ENCODE measurements at regions not wholly inside any gene's neighbourhood (a gene's known extent, or its start where the extent isn't known, plus 50 kb on each side); places are given as distances from the start of the nearest gene placed in this dataset.
"Not testable (repeated sequence)": the region's sequence is repeated elsewhere in the genome, so short reads cannot be mapped to it uniquely, and the experiment has no call there.

DNA sequence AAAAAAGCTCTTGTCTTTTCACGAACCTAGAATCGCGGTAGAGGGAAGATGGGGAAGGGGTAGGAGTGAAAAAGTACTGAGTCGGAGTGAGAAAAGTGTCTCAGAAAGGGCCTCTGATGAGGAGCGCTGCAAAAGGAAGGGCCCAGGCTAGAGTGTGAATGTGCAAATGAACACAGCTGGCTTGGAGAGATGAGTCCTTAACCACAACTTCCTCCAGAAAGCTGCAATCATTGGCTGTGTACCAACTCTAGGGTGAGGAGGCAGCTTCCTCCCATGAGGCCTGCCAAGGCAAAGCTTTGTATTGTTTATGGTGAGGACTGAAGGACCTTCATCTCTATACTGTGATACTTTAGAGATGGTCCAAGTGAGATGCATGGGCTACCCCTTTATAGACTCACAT is 566.9 kb upstream of the ANO5 start:
- Mint-ChIP-seq H3K4me3 (no peak overlapping the region), H3K36me3 (no peaks in the 10 kb centered on the region), H3K27ac (no peak overlapping the region), H3K27me3 (no peaks in the 10 kb centered on the region), H3K9me3 (no peaks in the 10 kb centered on the region), H3K4me1 (no peaks in the 10 kb centered on the region)

DNA sequence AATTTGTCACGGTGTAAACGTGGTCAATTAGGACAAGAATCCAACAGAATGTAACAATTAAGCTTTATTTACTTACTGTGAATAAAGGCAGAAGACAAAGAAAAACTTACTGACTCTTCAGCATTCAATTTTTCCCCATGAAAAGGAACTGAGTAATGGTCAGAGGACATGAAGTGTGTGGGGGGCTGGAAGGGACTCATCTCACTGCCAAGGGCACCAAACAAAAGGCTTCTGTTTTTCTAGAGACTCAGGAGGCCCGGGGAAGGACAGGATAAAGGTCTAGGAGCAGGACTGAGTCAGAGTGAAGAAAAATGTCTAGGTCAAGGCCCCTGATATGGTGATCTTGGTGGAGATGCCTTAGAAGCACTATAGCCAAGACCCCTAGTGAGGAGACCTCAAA is 564.2 kb upstream of the ANO5 start:
- Mint-ChIP-seq H3K27ac (no peak overlapping the region), H3K9me3 (peaks cover 8% of the 10 kb centered on the region)

DNA sequence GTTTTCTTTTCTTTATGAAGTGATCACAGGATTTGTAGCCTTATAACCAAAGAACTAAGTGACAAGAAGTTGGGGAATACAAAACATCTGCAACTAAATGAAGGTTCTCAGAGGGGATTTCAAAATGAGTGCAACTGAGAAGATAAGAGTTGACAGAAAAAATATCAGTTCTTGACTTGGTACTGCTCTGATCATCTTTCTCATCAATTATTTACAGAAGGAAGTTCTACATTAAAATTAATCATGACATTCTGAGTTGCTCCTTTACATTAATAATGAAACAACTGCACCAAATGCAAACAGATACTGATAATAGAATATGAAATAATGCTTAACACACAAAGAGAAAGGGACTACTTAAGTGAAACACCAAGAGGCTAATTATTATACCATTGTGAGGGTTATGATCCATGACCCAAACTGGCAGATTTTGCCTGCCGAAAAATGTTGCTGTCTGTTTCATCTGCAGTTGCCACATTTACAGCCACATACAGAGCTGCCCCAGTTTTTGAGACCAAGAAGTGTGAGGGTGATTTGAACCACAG is 561.9 kb upstream of the ANO5 start:
- Mint-ChIP-seq H3K27me3 (no peaks in the 10 kb centered on the region), H3K9me3 (peaks cover 15% of the 10 kb centered on the region), H3K27ac (no peak overlapping the region), H3K4me3 (no peak overlapping the region), H3K4me1 (no peaks in the 10 kb centered on the region), H3K36me3 (no peaks in the 10 kb centered on the region)

More for the DNA sequence above, 564.2 kb upstream of the ANO5 start:
- Mint-ChIP-seq H3K4me1 (no peaks in the 10 kb centered on the region), H3K27me3 (no peaks in the 10 kb centered on the region), H3K36me3 (no peaks in the 10 kb centered on the region), H3K4me3 (no peak overlapping the region)

DNA sequence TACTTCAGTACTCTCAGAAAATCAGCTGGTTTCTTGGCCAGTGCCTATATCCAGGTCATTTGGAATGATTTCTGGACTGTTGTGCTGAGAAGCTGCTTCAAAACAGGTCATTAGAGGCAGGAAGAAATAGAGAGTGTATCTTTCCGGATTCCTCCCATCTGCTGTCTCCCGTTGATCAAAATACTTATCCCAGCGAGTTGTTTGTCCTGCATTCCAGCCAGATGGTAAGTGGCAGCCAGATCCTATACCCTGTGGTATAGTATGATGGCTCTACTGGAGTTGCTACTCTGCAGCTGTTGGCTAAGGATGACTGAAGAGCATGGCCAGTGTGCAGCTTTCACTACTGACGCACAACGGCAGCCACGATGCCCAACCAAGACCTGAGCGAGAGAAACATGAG is 560.9 kb upstream of the ANO5 start:
- H3K4me1 Mint-ChIP-seq: no peaks in the 10 kb centered on the region
- peaks cover 15% of the 10 kb centered on the region for H3K9me3 Mint-ChIP-seq
- H3K4me3 Mint-ChIP-seq: no peak overlapping the region
- no peak overlapping the region for H3K27ac Mint-ChIP-seq
- no peaks in the 10 kb centered on the region for H3K36me3 Mint-ChIP-seq
- no peaks in the 10 kb centered on the region for H3K27me3 Mint-ChIP-seq

DNA sequence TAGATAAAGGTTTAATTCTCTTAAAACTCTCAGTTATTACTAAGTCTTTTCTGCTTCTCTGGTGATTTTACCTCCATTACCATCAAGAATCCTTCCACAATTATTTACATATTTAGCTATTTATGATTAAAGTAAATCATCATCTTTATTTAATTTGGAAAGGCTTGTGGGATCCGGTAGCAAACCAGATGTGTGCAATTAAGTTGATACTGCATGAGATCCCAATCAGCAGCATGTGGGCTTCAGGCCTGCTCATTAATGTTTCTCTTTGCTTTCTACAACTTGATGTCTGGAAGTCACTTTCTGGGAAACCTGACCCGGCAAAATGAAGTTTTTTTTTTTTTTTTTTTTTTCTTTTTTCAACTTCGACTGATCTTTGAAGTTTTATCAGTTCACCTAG is 558.4 kb upstream of the ANO5 start:
- Mint-ChIP-seq H3K4me3 (no peak overlapping the region), H3K9me3 (peaks cover 15% of the 10 kb centered on the region), H3K27me3 (no peaks in the 10 kb centered on the region), H3K36me3 (no peaks in the 10 kb centered on the region), H3K4me1 (no peaks in the 10 kb centered on the region), H3K27ac (no peak overlapping the region)

DNA sequence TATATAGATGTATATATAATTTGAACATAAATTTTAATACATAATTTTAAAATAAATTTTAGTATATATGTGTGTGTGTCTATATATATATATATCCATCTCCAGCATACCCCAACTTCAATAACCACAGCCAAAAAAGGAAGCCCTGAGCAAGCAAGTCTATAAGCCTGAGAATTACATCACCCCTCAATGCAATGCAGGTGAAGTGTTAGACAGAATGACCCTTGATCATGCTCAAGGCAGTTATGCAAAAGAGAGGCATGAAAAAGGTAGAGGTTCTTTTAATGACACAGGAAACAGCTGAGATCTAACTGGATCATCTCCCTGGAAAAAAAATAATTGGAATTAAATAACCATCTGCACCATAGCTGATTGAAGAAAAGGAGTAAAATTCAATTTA is 557.9 kb upstream of the ANO5 start:
- no peaks in the 10 kb centered on the region for H3K27me3 Mint-ChIP-seq
- H3K36me3 Mint-ChIP-seq: no peaks in the 10 kb centered on the region
- H3K27ac Mint-ChIP-seq: no peak overlapping the region
- no peaks in the 10 kb centered on the region for H3K4me1 Mint-ChIP-seq
- peaks cover 15% of the 10 kb centered on the region for H3K9me3 Mint-ChIP-seq
- no peak overlapping the region for H3K4me3 Mint-ChIP-seq

DNA sequence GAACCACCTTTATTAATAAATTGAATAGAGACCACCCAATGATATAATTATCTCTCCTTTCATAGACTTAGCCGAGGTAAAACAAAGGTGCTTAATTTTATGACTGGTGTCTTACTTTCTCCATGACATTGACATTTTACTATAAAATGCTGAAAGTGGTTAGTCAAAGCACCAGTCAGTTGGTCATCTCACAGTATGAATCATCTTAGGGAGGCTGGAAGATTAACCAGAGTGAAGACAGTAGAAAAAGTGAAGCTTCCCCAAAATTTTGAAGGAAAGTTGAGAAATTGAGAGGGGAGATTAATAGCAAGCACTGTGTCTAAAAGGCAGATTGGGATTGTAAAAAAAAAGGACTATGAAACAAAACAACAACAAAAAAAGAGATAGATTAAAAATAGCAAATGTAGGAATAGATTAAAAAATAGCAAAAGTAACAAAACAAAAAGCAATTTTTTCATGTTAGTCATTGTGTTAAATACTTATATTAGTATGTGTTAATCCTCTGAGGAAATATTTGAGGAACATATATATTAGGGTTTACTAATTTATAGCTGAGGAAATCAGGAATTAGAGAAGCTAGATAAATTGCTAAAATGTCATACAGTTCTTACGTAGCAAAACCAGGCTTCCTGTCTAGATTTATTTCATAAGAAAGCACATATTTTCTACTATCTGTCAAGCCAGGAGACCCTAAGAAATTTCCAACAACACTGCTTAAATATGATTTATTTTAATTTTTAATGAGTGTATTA is 557.3 kb upstream of the ANO5 start:
- H3K4me1 Mint-ChIP-seq: no peaks in the 10 kb centered on the region
- H3K36me3 Mint-ChIP-seq: no peaks in the 10 kb centered on the region
- no peak overlapping the region for H3K4me3 Mint-ChIP-seq
- no peak overlapping the region for H3K27ac Mint-ChIP-seq
- peaks cover 15% of the 10 kb centered on the region for H3K9me3 Mint-ChIP-seq
- H3K27me3 Mint-ChIP-seq: no peaks in the 10 kb centered on the region

DNA sequence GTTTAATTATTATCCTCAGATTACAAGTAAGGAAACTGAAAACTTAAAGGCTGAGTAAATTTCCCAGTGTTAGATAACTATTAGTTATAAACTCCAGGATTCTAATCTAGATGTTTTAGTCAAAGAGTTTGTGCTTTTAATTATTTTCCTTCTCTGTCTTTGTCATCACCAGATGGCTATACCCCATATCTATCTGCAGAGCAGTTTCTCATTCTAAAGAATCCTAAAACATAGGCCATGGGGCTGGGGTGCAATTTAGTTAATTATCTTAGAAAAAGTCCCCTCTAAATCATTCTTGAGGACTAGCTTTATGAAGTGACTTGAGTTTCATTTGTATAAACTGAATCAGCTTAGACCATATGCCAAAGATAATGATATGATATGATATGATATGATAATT is 556.3 kb upstream of the ANO5 start:
- H3K4me3 Mint-ChIP-seq: no peak overlapping the region
- H3K27me3 Mint-ChIP-seq: no peaks in the 10 kb centered on the region
- no peak overlapping the region for H3K27ac Mint-ChIP-seq
- peaks cover 15% of the 10 kb centered on the region for H3K9me3 Mint-ChIP-seq
- H3K36me3 Mint-ChIP-seq: no peaks in the 10 kb centered on the region
- H3K4me1 Mint-ChIP-seq: no peaks in the 10 kb centered on the region

DNA sequence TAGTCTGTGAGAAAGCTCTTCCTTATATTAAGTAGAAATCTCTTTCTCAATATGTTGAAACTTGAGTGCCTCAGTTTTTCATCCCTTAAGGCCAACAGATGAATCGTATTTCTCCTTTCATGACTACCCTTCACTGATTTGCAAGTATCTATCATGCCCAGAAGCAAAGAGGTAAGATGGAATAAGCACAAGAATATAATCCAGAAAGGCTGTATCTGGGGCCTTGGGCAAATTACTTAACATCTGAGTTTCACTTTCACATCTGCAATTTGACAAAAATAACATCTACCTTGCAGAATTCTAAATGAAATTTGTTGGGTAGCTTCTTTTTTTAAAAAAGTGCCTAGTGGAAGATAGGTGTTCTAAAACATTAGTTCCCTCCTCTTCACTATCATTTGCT is 552.4 kb upstream of the ANO5 start:
- Mint-ChIP-seq H3K4me1 (no peaks in the 10 kb centered on the region), H3K9me3 (peaks cover 7% of the 10 kb centered on the region), H3K4me3 (no peak overlapping the region), H3K36me3 (no peaks in the 10 kb centered on the region), H3K27ac (no peak overlapping the region), H3K27me3 (no peaks in the 10 kb centered on the region)

DNA sequence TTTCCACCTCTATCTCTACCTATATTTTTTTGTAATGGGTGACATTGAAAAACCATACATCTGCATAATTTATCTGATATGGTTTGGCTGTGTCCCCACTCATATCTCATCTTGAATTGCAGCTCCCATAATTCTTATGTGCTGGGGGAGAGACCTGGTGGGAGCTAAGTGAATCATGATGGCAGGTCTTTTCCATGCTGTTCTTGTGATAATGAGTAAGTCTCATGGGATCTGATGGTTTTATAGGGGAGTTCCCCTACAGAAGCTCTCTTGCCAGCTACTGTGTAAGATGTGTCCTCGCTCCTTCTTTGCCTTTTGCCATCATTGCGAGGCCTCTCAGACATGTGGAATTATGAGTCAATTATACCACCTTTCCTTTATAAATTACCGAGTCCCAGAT is 551.0 kb upstream of the ANO5 start:
- Mint-ChIP-seq H3K27ac (no peak overlapping the region), H3K27me3 (no peaks in the 10 kb centered on the region), H3K36me3 (no peaks in the 10 kb centered on the region), H3K4me3 (no peak overlapping the region), H3K4me1 (no peaks in the 10 kb centered on the region), H3K9me3 (peaks cover 6% of the 10 kb centered on the region)

DNA sequence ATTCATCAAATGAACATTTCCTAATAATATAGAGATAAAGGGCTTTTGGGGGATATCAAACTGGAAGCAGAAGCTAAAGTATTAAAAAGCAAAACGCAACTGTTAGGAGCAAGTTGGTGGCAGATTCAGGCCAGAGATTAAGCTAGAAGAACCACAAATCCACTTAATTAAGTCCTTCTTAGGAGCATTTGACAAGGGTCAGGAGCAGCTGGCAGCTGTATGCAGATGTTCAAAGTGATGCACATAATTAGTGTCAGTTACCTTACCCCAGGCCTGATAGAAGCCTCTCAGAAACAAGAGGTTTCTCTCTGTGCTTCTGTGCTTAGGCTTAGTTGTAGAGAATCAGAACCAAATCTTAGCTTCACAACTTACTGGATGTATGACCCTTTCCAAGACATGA is 546.5 kb upstream of the ANO5 start:
- H3K27ac Mint-ChIP-seq: no peak overlapping the region
- no peak overlapping the region for H3K4me3 Mint-ChIP-seq
- H3K27me3 Mint-ChIP-seq: no peaks in the 10 kb centered on the region
- no peaks in the 10 kb centered on the region for H3K36me3 Mint-ChIP-seq
- no peaks in the 10 kb centered on the region for H3K4me1 Mint-ChIP-seq
- H3K9me3 Mint-ChIP-seq: peaks cover 6% of the 10 kb centered on the region

DNA sequence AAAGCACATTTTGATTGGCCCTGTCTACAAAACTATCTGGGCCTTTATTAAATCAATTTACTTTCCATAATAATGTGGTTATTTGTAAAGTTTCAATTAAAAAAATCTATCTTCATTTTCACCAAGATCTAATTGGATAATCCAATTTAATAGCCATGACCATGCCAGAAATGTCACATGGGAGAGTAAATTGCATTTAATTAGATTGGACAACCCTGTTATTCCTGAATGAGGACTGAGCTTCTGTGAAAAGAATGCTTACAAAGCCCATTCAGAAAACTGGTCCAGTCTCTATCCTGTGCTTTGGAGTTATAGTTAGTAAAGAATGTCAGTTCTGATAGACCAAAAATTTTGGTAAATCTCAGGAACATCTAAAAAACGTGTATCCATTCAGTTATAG is 541.9 kb upstream of the ANO5 start:
- H3K27ac Mint-ChIP-seq: no peak overlapping the region
- H3K27me3 Mint-ChIP-seq: no peaks in the 10 kb centered on the region
- H3K4me1 Mint-ChIP-seq: no peaks in the 10 kb centered on the region
- H3K36me3 Mint-ChIP-seq: no peaks in the 10 kb centered on the region
- peaks cover 5% of the 10 kb centered on the region for H3K9me3 Mint-ChIP-seq
- no peak overlapping the region for H3K4me3 Mint-ChIP-seq

DNA sequence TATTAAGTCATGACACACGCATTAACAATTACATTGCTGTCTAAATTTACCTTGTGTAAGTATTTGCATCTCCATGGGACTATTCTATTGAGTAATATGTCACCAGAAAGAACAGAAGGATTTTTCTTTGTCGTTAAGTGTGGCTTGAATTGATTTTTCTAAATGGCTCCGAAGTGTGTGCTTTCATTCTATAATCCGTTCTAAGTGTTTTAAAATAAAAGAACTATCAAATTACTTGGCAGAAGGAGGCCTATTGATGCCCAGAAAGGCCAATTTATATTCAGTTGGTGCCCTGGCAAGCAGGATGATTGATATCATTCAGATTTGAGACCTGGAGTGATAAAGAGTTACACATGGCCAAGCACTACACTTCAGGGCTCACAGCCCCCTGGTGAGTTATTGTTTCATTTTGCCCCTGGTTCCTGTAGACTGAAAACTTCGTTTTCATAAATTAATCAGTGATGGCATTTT is 538.9 kb upstream of the ANO5 start:
- Mint-ChIP-seq H3K36me3 (no peaks in the 10 kb centered on the region), H3K4me3 (no peak overlapping the region), H3K27me3 (no peaks in the 10 kb centered on the region), H3K27ac (no peak overlapping the region), H3K9me3 (peaks cover 13% of the 10 kb centered on the region), H3K4me1 (no peaks in the 10 kb centered on the region)

DNA sequence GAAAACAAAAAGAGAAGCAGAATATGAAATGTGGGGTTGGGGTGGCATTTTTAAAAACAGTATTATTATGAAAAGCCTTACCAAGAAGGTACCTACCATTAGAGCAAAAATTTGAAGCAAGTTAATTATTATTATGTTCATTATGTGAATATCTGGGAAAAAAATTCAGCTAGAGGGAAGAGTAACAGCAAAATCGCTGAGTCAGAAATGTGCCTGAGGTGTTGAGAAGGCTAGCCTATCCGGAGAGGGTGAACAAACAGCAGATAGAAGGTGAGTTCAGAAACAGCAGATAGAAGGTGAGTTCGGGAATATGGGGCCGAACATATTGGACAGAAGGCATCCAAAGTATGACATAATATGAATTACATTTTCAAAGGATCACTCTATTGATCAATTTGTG is 536.8 kb upstream of the ANO5 start:
- Mint-ChIP-seq H3K27ac (no peak overlapping the region), H3K36me3 (no peaks in the 10 kb centered on the region), H3K27me3 (no peaks in the 10 kb centered on the region), H3K4me1 (no peaks in the 10 kb centered on the region), H3K4me3 (no peak overlapping the region), H3K9me3 (peaks cover 20% of the 10 kb centered on the region)

DNA sequence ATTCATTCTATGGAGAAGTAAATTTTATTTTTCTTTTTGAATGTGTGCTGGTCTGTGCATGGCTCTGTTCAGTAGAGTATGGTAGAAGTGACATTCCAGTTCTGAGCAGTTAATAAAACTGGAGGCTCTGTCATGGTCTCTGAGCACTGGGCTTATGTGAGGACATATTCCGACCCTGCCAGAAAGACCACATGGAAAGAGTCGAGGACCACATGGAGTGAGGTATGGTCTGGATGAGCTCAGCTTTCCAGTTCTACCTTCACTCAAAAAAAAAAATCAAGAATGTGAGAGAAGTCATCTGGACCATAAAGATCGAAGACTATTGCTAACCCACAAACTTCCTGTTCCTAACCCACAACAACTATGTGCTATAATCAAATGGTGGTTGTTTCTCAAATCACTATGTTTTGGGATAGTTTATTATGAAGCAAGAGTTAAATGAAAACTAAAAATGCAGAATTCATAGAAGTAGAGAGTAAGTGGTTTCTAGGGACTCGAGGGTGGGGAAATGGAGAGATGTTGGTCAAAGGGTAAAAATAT is 534.2 kb upstream of the ANO5 start:
- no peak overlapping the region for H3K4me3 Mint-ChIP-seq
- H3K9me3 Mint-ChIP-seq: peaks cover 30% of the 10 kb centered on the region
- no peaks in the 10 kb centered on the region for H3K4me1 Mint-ChIP-seq
- H3K36me3 Mint-ChIP-seq: no peaks in the 10 kb centered on the region
- no peaks in the 10 kb centered on the region for H3K27me3 Mint-ChIP-seq
- no peak overlapping the region for H3K27ac Mint-ChIP-seq

DNA sequence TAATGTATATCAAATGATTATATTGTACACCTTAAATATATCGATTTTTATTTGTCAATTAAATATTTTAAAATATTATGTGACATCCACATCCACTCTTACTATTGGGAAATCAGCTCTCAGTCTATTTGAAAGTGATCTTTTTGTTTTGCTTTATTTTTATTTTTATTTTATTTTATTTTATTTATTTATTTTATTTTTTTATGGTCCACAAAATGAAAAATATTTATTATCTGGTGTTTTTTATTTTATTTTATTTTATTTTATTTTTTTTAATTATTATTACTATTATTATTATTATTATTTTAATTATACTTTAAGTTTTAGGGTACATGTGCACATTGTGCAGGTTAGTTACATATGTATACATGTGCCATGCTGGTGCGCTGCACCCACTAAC is 533.5 kb upstream of the ANO5 start:
- H3K27me3 Mint-ChIP-seq, H3K36me3 Mint-ChIP-seq, H3K4me3 Mint-ChIP-seq, H3K27ac Mint-ChIP-seq, H3K4me1 Mint-ChIP-seq: not testable (repeated sequence)
- peaks cover 30% of the 10 kb centered on the region for H3K9me3 Mint-ChIP-seq

DNA sequence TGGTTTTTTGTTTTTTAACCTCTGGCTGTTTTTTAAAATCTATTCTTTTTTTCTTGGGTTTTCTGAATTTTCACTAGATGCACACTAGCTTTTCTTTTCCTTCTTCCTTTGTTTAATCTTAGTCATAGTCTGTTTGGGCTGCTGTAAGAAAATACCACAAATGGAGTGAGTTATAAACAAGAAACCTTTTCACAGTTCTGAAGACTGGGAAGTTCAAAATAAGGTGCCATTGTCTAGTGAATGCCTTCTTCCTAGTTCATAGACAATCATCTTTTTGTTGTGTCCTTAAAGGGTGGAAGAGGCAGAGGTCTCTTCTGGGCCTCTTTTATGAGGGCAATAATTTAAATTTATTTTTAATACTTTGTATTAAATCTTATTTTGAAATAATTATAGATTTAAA is 532.9 kb upstream of the ANO5 start:
- Mint-ChIP-seq H3K4me1 (no peaks in the 10 kb centered on the region), H3K27me3 (no peaks in the 10 kb centered on the region), H3K4me3 (no peak overlapping the region), H3K9me3 (peaks cover 30% of the 10 kb centered on the region), H3K27ac (no peak overlapping the region), H3K36me3 (no peaks in the 10 kb centered on the region)

Measured in activated naive CD4-positive, alpha-beta T cell treated with anti-CD3 and anti-CD28 coated beads, Interleukin-2, amount 50 U/mL, for 24 hours (primary cell).